RPMI7951 (cell line): ENCODE measurements at regions not wholly inside any gene's neighbourhood (a gene's known extent, or its start where the extent isn't known, plus 50 kb on each side); places are given as distances from the start of the nearest gene placed in this dataset.
"Not testable (repeated sequence)": the region's sequence is repeated elsewhere in the genome, so short reads cannot be mapped to it uniquely, and the experiment has no call there.

Source experiments
- DNase-seq: peaks from one replicate; pipeline ENCODE4 v3.0.0-alpha.2; 2012; ENCODE audit warnings: low read depth

DNA sequence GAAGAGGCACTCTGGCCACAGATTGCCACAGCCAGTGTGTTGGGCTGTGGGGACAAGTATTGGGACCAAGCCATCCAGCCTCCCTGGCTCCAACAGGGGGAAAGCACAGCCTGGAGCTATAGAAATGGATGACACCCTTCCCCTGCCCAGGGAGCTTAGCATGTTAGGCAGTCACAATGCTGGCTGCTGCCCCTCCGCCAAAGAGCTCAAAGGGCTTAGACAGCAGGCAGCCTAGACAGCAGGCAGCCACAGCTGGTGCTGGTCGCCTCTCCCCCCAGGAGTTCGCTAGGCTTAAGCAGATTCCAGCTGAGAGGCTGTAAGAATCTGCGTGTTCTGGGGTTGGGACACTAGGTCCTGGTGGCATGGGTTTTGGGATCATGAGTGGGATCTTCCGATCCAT, 94.5 kb upstream of the MXRA5 start:
- DNase-seq: no peak

DNA sequence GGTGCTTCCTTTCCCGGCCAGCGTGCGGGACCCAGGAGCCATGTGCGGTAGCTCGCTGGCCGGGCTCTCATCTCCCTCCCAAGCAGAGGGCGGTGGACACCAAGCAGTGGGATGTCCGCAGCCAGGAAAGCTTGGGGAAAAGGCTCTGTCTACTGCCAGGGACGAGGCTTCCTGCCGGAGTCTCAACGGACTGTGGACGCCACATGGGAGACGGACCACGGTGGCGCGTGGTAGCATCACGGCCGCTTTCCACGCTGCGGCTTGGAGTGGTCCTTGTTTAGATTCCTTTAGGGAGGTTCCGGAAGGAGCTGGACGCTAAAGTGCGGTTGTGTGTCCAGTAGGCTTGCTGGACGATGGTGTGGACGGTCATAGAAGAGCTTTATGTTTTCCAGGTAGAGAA, 89.5 kb upstream of the MXRA5 start:
- DNase-seq: not testable (repeated sequence)

DNA sequence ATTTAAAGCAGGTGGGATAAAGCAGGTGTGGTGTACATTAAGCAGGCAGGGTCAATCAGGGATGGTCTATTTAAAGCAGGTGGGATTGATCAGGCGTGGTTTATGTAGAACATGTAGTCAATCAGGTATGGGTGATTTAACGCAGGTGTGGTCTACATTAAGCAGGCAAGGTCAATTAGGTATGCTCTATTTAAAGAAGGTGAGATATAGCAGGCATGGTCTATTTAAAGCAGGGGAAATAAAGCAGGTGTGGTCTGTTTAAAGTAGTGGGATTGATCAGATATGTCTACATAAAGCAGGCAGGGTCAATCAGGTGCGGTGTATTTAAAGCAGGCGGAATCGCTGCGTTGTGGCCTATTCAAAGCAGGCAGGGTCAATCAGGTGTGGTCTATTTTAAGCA, 88.6 kb upstream of the MXRA5 start:
- no peak for DNase-seq

DNA sequence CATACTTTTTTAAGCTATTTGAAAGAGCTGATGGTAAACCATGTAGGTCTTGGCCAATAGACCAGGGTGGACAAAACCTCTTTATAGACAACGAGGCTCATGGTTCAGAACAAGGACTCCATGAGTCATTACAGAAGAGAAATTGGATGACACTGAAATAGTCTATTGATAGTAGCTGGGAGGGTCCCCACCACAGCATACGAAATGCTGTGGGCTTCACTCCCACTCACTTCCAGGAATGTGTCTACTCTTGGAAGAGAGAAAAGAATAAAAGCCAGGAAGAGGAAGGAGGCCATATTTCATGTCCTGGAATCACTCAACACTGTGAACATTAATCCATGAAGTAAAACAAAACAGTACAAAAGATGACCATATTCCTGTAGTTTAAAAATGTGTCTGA, 82.3 kb upstream of the MXRA5 start:
- no peak for DNase-seq

GRCh38 chrX:3426552-3426951, 80.1 kb upstream of the MXRA5 start:
- no peak for DNase-seq

- no peak for DNase-seq
These were observed 78.6 kb upstream of the MXRA5 start for GRCh38 chrX:3425031-3425430.

GRCh38 chrX:3420316-3420715, 73.9 kb upstream of the MXRA5 start:
- no peak for DNase-seq

- no peak for DNase-seq
These were observed 68.6 kb upstream of the MXRA5 start for GRCh38 chrX:3415011-3415410.

DNA sequence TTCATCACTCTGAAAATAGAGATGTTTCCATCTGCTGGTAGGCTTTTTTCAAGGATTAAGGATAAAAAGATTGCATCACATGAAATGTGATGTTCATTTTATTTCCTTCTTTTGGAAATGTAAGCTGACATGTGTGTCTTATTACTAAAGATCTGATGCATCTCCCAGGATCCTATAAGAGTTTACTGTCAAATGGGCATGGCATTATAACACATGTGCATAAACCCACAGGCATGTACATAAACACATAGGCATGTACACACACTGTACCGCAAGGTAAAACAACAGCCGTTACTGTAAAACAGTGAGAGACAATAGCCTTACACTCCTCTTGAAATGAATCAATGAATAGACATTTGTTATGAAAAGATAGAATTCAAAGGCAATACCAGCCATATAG, 65.2 kb upstream of the MXRA5 start:
- DNase-seq: not testable (repeated sequence)

- not testable (repeated sequence) for DNase-seq
These were observed 63.5 kb upstream of the MXRA5 start for GRCh38 chrX:3409936-3410335.

DNA sequence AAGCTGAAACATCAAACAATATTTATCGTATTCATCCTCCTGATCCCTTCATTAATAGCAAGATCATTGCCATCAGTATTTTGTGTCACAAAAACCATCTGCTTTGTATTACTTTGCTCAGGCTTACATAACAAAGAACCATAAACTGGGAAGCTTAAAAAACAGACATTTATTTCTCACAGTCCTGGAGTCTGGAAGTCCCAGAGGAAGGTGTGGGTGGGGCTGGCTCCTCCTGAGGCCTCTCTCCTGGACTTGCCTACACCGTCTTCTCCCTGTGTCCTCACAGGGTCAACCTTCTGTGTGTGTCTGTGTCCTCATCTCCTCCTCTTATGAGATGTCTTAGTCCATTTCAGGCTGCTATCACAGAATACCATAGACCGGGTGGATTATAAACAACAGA, 61.3 kb upstream of the MXRA5 start:
- no peak for DNase-seq

GRCh38 chrX:3407121-3407520, 60.7 kb upstream of the MXRA5 start:
- DNase-seq: no peak

GRCh38 chrX:3403748-3404147, 57.3 kb upstream of the MXRA5 start:
- DNase-seq: no peak
